ENCODE measurements at regions not wholly inside any gene's neighbourhood (a gene's known extent, or its start where the extent isn't known, plus 50 kb on each side); places are given as distances from the start of the nearest gene placed in this dataset.

DNA sequence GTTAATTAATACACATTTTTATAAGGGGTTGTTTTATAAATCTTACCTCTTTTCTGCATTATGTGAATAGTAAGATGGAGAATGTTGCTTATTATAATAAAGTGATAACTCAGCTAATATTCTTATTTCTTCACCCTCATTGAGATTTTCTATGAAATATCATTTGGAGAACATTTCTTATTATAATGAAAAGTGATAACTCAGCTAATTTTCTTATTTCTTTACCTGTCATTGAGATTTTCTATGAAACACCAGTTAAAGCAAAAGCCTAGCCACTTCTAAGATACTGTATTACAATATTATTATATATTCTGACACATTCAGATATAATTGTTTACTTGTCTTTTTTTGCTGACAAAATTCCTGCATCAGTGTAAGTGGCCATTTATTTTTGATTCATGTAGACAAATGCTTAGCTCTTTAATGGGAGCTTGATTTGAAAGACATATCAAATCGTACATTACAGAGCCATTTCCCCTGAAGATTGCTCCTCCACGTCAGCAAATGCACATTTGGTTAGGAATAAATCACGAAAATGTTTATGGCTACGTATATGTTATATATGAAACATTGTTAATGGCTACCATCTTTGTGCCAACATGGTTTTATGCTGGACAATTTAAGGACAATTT lies 427.5 kb downstream of the CHL1 start:
- POLR2A ChIA-PET: no interaction called here
- no peaks in the 10 kb centered on the region for H4K20me1 ChIP-seq (ENCODE audit: insufficient read depth)
- H3K27ac ChIP-seq (ENCODE audit: low read depth in 2 of 2, low read length in 1 of 2): no peak overlapping the region
- TF ChIP-seq EZH2phosphoT487 (IDR thresholded peaks at IDR 0.05; ENCODE audit: borderline replicate concordance, low read depth) (no peak), TEAD4 (IDR thresholded peaks at IDR 0.05; ENCODE audit: borderline replicate concordance, insufficient read depth) (no peak)
- TF ChIP-seq, protein P1, sequence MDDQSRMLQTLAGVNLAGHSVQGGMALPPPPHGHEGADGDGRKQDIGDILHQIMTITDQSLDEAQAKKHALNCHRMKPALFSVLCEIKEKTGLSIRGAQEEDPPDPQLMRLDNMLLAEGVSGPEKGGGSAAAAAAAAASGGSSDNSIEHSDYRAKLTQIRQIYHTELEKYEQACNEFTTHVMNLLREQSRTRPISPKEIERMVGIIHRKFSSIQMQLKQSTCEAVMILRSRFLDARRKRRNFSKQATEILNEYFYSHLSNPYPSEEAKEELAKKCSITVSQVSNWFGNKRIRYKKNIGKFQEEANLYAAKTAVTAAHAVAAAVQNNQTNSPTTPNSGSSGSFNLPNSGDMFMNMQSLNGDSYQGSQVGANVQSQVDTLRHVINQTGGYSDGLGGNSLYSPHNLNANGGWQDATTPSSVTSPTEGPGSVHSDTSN (IDR thresholded peaks at IDR 0.05): no peak
- CTCF ChIA-PET: no interaction called here
- H3K4me3 ChIP-seq (ENCODE audit: low read depth in 2 of 2, low read length in 1 of 2): no peak overlapping the region
- WGBS (ENCODE audit: low lambda C conversion rate): 6% methylated on average over 4 of the region's 4 CpGs
- no peak for DNase-seq
- no peaks in the 10 kb centered on the region for H3K79me2 ChIP-seq (ENCODE audit: insufficient read depth)
- H3K9me2 ChIP-seq: no peaks in the 10 kb centered on the region
- no peaks in the 10 kb centered on the region for H3K9me3 ChIP-seq
- no peaks in the 10 kb centered on the region for H3F3A ChIP-seq (replicated peaks; ENCODE audit: insufficient read depth)
- no peaks in the 10 kb centered on the region for H3K4me1 ChIP-seq (ENCODE audit: control insufficient read depth in 1 of 2, insufficient read depth in 2 of 2, low read depth in 1 of 2, low read length in 1 of 2)
- no peak overlapping the region for H2AFZ ChIP-seq (ENCODE audit: low read depth)
- no peaks in the 10 kb centered on the region for H3K36me3 ChIP-seq (replicated peaks in 1 of 2; ENCODE audit: control insufficient read depth in 1 of 2, insufficient read depth in 2 of 2, low read length in 1 of 2)
- H3K9ac ChIP-seq: no peak overlapping the region
- no peak overlapping the region for H3K4me2 ChIP-seq
- no peaks in the 10 kb centered on the region for H3K27me3 ChIP-seq (ENCODE audit: insufficient read depth)

DNA sequence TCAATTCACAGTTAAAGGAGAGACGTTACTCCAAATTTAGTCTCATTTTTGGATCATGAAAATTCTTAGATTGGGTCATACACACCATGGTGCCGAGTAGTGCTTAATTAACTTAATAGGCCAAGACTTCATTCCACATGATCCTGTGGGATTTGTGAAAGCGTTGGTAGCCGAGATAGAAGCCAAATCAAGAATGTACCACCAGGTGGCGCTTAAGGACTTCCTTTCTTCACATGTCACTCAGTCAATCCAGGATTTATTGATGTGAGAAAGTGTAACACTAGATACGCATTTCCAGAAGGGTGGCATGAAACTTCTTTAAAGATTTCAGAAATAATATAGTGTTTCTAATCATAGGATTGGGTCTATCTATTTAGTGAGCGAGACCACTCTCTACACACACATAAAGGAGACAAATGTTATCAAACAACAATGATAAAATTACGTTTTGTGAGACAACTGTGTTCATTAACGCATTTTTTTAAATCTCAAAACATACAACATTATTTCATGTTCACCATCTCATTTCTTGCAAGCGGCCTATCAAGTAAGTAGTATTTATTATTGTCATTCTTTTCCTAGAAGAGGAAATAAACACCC lies 436.1 kb downstream of the CHL1 start:
- H4K20me1 ChIP-seq (ENCODE audit: insufficient read depth): no peaks in the 10 kb centered on the region
- no peak overlapping the region for H3K27ac ChIP-seq (ENCODE audit: low read depth in 2 of 2, low read length in 1 of 2)
- ChIA-PET CTCF (interaction anchor here (0.7 to 0.8 kb wide), 3 partner anchors 16 to 255 kb away, joined by 3 read pairs; no protein-coding TSS in a partner anchor), POLR2A (no interaction called here)
- no peaks in the 10 kb centered on the region for H3K36me3 ChIP-seq (replicated peaks in 1 of 2; ENCODE audit: control insufficient read depth in 1 of 2, insufficient read depth in 2 of 2, low read length in 1 of 2)
- no peak overlapping the region for H3K4me2 ChIP-seq
- TF ChIP-seq RAD21 (IDR thresholded peaks at IDR 0.05; ENCODE audit: low read length) (peak; percentile 80), EZH2phosphoT487 (IDR thresholded peaks at IDR 0.05; ENCODE audit: borderline replicate concordance, low read depth) (no peak), TEAD4 (IDR thresholded peaks at IDR 0.05; ENCODE audit: borderline replicate concordance, insufficient read depth) (no peak), TCF12 (IDR thresholded peaks at IDR 0.05) (no peak), NFIC (IDR thresholded peaks at IDR 0.05; ENCODE audit: borderline replicate concordance) (no peak), FOSL2 (IDR thresholded peaks at IDR 0.05; ENCODE audit: borderline replicate concordance, low read depth) (no peak), FOXM1 (IDR thresholded peaks at IDR 0.05; ENCODE audit: low read depth) (no peak), GABPA (IDR thresholded peaks at IDR 0.05; ENCODE audit: low read depth) (no peak), POLR2AphosphoS5 (IDR thresholded peaks at IDR 0.05; ENCODE audit: low read depth, low read length) (no peak), CHD2 (IDR thresholded peaks at IDR 0.05; ENCODE audit: low read length, partially characterized antibody) (no peak), RCOR1 (IDR thresholded peaks at IDR 0.05; ENCODE audit: low read length) (no peak), EP300 (IDR thresholded peaks at IDR 0.05; ENCODE audit: borderline replicate concordance in 1 of 2, low read depth in 1 of 2, low read length in 1 of 2) (0 out of 4 replicates have a peak, but pooled peaks of 1 of the 2 experiments have one; percentile 6), YY1 (IDR thresholded peaks at IDR 0.05; ENCODE audit: low read depth) (no peak), ELF1 (IDR thresholded peaks at IDR 0.05) (no peak), SIN3A (IDR thresholded peaks at IDR 0.05; ENCODE audit: borderline replicate concordance, low read depth, low read length) (no peak), SMC3 (IDR thresholded peaks at IDR 0.05; ENCODE audit: low read depth, low read length) (peak; percentile 62; the same call in 1 of the 2 replicates)
- TF ChIP-seq, protein P2, sequence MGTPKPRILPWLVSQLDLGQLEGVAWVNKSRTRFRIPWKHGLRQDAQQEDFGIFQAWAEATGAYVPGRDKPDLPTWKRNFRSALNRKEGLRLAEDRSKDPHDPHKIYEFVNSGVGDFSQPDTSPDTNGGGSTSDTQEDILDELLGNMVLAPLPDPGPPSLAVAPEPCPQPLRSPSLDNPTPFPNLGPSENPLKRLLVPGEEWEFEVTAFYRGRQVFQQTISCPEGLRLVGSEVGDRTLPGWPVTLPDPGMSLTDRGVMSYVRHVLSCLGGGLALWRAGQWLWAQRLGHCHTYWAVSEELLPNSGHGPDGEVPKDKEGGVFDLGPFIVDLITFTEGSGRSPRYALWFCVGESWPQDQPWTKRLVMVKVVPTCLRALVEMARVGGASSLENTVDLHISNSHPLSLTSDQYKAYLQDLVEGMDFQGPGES (IDR thresholded peaks at IDR 0.05; ENCODE audit: low read depth, low read length): no peak
- TF ChIP-seq, protein P3, sequence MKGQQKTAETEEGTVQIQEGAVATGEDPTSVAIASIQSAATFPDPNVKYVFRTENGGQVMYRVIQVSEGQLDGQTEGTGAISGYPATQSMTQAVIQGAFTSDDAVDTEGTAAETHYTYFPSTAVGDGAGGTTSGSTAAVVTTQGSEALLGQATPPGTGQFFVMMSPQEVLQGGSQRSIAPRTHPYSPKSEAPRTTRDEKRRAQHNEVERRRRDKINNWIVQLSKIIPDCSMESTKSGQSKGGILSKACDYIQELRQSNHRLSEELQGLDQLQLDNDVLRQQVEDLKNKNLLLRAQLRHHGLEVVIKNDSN (IDR thresholded peaks at IDR 0.05; ENCODE audit: borderline replicate concordance, low read depth): no peak
- TF ChIP-seq, protein P4, sequence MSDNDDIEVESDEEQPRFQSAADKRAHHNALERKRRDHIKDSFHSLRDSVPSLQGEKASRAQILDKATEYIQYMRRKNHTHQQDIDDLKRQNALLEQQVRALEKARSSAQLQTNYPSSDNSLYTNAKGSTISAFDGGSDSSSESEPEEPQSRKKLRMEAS (IDR thresholded peaks at IDR 0.05; ENCODE audit: low read depth): no peak
- TF ChIP-seq, protein P5, sequence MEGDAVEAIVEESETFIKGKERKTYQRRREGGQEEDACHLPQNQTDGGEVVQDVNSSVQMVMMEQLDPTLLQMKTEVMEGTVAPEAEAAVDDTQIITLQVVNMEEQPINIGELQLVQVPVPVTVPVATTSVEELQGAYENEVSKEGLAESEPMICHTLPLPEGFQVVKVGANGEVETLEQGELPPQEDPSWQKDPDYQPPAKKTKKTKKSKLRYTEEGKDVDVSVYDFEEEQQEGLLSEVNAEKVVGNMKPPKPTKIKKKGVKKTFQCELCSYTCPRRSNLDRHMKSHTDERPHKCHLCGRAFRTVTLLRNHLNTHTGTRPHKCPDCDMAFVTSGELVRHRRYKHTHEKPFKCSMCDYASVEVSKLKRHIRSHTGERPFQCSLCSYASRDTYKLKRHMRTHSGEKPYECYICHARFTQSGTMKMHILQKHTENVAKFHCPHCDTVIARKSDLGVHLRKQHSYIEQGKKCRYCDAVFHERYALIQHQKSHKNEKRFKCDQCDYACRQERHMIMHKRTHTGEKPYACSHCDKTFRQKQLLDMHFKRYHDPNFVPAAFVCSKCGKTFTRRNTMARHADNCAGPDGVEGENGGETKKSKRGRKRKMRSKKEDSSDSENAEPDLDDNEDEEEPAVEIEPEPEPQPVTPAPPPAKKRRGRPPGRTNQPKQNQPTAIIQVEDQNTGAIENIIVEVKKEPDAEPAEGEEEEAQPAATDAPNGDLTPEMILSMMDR (IDR thresholded peaks at IDR 0.05): peak; percentile 80
- TF ChIP-seq, protein P1 (IDR thresholded peaks at IDR 0.05): peak; percentile 46
- H3K9ac ChIP-seq: no peak overlapping the region
- H3K9me3 ChIP-seq: no peaks in the 10 kb centered on the region
- no peak overlapping the region for H2AFZ ChIP-seq (ENCODE audit: low read depth)
- H3F3A ChIP-seq (replicated peaks; ENCODE audit: insufficient read depth): no peaks in the 10 kb centered on the region
- DNase-seq: peak; percentile 26
- no peaks in the 10 kb centered on the region for H3K9me2 ChIP-seq
- H3K79me2 ChIP-seq (ENCODE audit: insufficient read depth): no peaks in the 10 kb centered on the region
- no peaks in the 10 kb centered on the region for H3K27me3 ChIP-seq (ENCODE audit: insufficient read depth)
- no peaks in the 10 kb centered on the region for H3K4me1 ChIP-seq (ENCODE audit: control insufficient read depth in 1 of 2, insufficient read depth in 2 of 2, low read depth in 1 of 2, low read length in 1 of 2)
- H3K4me3 ChIP-seq (ENCODE audit: low read depth in 2 of 2, low read length in 1 of 2): no peak overlapping the region
- WGBS (ENCODE audit: low lambda C conversion rate): 8% methylated on average over 10 of the region's 10 CpGs
